Nephron progenitor cell (in vitro differentiated cells): ENCODE measurements at regions not wholly inside any gene's neighbourhood (a gene's known extent, or its start where the extent isn't known, plus 50 kb on each side); places are given as distances from the start of the nearest gene placed in this dataset.

Source experiments
- DNase-seq: peaks from one replicate; pipeline ENCODE4 v3.0.0; 2021
- H3K27ac Mint-ChIP-seq: 2 replicates; pipeline ENCODE4 v1.8.0; 2021; ENCODE audit warnings: mild to moderate bottlenecking, moderate library complexity, mixed read lengths
- H3K27me3 Mint-ChIP-seq: 2 replicates; pipeline ENCODE4 v1.8.0; 2021; ENCODE audit warnings: mild to moderate bottlenecking, low read depth, mixed read lengths; ENCODE audit not compliant: poor library complexity
- H3K36me3 Mint-ChIP-seq: 2 replicates; pipeline ENCODE4 v1.8.0; 2021; ENCODE audit warnings: low read depth, mixed read lengths
- H3K4me1 Mint-ChIP-seq: 2 replicates; pipeline ENCODE4 v1.8.0; 2021; ENCODE audit warnings: mixed read lengths
- H3K4me3 Mint-ChIP-seq: 2 replicates; pipeline ENCODE4 v1.8.0; 2021; ENCODE audit warnings: mild to moderate bottlenecking, moderate library complexity, mixed read lengths
- H3K9me3 Mint-ChIP-seq: 2 replicates; pipeline ENCODE4 v1.8.0; 2021; ENCODE audit warnings: mild to moderate bottlenecking, moderate library complexity, mixed read lengths
- TF ChIP-seq, protein P1 (sequence below): fragments of 200-600 bp; sonication (generic); IDR thresholded peaks from 2 replicates; pipeline ENCODE4 v1.5.0; 2021; ENCODE audit warnings: antibody characterized with exemption

DNA sequence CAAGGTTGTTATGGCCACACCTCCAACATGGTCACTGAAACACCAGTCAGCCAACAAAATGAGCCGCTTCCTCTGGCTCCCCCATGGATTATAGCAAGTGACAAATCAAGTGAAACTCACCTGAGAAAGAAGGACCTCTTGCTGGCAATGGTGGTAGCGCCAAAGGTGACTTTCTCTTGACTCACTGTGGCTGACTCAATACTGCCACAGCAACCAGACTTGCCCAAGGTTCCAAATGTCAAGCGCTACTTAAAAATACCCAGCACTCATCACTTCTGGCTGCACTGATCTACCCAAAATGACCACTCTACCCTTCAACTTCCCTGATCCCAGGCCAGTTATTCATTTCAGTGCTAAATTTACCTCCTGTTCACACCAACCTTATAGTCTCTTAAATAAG is 495.5 kb downstream of the FOXO1 start:
- Mint-ChIP-seq H3K27me3 (peaks cover 29% of the 10 kb centered on the region), H3K4me3 (no peak overlapping the region), H3K4me1 (peaks cover 27% of the 10 kb centered on the region), H3K27ac (no peak overlapping the region), H3K36me3 (no peaks in the 10 kb centered on the region), H3K9me3 (peaks cover under 1% of the 10 kb centered on the region)
- no peak for DNase-seq
- TF ChIP-seq, protein P1, sequence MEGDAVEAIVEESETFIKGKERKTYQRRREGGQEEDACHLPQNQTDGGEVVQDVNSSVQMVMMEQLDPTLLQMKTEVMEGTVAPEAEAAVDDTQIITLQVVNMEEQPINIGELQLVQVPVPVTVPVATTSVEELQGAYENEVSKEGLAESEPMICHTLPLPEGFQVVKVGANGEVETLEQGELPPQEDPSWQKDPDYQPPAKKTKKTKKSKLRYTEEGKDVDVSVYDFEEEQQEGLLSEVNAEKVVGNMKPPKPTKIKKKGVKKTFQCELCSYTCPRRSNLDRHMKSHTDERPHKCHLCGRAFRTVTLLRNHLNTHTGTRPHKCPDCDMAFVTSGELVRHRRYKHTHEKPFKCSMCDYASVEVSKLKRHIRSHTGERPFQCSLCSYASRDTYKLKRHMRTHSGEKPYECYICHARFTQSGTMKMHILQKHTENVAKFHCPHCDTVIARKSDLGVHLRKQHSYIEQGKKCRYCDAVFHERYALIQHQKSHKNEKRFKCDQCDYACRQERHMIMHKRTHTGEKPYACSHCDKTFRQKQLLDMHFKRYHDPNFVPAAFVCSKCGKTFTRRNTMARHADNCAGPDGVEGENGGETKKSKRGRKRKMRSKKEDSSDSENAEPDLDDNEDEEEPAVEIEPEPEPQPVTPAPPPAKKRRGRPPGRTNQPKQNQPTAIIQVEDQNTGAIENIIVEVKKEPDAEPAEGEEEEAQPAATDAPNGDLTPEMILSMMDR: no peak

DNA sequence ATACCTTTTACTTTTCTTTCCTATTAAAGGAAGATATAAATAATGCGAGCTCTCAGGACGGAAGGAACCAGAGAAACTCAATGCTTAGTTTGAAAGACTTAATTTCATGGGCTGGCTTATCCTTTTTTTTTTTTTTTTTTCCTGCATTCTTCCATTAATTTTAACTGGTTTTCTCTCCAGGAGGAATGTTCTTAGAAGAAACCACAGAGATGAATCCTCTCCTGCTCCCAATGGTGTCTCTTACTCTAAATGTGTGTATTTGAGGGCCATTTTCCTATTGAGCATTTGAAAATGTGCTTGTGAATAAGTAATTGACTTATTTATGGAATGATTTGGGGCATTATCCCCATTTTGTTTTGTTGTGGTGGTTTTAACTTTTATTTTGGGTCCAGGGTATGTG is 494.9 kb downstream of the FOXO1 start:
- peaks cover 4% of the 10 kb centered on the region for H3K9me3 Mint-ChIP-seq
- no peak overlapping the region for H3K4me3 Mint-ChIP-seq
- H3K36me3 Mint-ChIP-seq: no peaks in the 10 kb centered on the region
- TF ChIP-seq, protein P1: no peak
- DNase-seq: no peak
- H3K4me1 Mint-ChIP-seq: peaks cover 27% of the 10 kb centered on the region
- H3K27ac Mint-ChIP-seq: no peak overlapping the region
- peaks cover 29% of the 10 kb centered on the region for H3K27me3 Mint-ChIP-seq

DNA sequence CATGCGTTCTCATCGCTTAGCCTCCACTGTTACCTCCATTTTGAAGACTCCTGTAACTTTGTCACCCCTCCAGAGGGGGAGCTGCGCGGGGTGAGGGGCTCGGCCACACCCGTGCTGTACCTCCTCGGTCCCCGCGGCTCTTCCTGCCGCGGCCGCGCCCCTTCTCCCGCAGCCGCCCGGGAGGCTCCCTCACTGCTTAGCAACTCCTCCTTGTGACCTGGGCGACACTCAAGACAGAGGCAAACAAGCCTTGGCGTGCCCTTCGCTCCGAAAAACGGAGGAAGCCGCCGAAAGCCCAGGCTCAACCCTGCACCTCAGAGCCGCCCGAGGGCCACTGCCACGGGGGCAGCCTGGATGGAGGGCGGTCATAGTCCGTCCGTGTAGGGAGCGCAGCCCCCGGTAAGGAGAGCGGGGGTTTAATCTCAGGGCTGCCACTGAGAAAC is 494.3 kb downstream of the FOXO1 start:
- DNase-seq: no peak

DNA sequence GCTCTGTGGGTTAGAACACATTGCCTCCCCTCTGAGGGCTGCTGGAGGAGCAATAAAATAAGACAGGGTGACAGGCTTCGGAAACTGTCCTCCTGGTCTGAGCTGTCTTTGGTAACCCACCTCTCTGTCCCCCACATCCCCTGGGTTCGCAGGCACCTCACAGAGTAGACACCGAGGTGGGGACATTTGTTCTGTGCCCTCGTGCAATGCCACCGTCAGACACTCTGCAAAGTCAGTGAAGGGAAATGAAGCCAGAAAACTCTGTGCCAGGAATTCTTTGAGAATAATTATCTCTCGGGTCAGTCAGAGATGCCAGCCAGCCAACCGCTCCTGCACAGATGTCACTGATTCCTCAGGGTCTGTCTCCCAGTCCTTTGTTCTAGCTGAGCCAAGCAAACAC is 493.6 kb downstream of the FOXO1 start:
- peaks cover 22% of the 10 kb centered on the region for H3K4me1 Mint-ChIP-seq
- peaks cover 29% of the 10 kb centered on the region for H3K27me3 Mint-ChIP-seq

More for the DNA sequence above, 494.3 kb downstream of the FOXO1 start:
- TF ChIP-seq, protein P1: no peak
- peaks cover 4% of the 10 kb centered on the region for H3K9me3 Mint-ChIP-seq
- H3K4me1 Mint-ChIP-seq: peaks cover 25% of the 10 kb centered on the region
- no peaks in the 10 kb centered on the region for H3K36me3 Mint-ChIP-seq
- no peak overlapping the region for H3K27ac Mint-ChIP-seq
- peaks cover 29% of the 10 kb centered on the region for H3K27me3 Mint-ChIP-seq
- H3K4me3 Mint-ChIP-seq: peak overlapping the region; percentile 48

DNA sequence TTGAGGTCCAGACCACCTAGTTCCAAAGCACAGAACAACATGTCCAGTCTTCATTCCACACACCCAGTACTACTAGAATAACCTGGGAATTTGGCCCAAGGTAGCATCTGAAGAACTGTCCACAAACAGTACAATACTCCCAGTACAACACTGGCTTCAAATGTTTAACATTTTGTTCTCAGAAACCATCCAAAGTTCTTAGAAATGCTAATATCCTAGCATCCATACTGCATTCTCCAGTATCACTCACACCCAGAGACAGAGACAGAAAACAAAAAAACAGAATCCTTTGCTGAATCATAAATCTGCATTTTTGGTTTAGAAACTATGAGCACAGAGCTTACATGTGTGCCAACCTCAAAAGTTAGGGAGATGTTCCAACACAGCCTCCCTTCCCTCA is 490.8 kb downstream of the FOXO1 start:
- no peak for DNase-seq
- Mint-ChIP-seq H3K4me1 (peaks cover 38% of the 10 kb centered on the region), H3K36me3 (no peaks in the 10 kb centered on the region), H3K27ac (no peak overlapping the region), H3K9me3 (peaks cover 4% of the 10 kb centered on the region), H3K4me3 (no peak overlapping the region), H3K27me3 (peaks cover 22% of the 10 kb centered on the region)
- TF ChIP-seq, protein P1: no peak

More for the DNA sequence above, 493.6 kb downstream of the FOXO1 start:
- TF ChIP-seq, protein P1: no peak
- Mint-ChIP-seq H3K9me3 (peaks cover 4% of the 10 kb centered on the region), H3K27ac (no peak overlapping the region), H3K4me3 (no peak overlapping the region), H3K36me3 (no peaks in the 10 kb centered on the region)
- no peak for DNase-seq

DNA sequence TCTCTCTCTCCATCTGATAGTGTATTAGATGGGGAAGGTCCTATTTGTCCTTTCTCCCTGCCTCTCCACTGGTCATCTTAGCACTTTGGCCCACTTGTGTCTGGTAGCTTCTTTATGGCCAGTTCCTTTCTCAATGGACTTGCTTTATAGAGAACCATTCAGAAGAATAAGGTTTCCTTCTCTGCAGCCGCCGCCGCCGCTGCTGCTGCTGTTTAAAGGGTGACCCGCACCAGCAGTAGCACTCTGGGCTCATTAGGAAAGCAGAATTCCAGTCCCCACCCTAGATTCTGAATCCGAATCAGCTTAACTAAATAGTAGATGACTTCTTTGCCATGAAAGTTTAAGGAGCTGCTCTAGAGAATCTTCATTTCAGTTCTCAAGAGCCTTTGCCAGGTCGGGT is 490.2 kb downstream of the FOXO1 start:
- no peak overlapping the region for H3K27ac Mint-ChIP-seq
- peaks cover 22% of the 10 kb centered on the region for H3K27me3 Mint-ChIP-seq
- peaks cover 38% of the 10 kb centered on the region for H3K4me1 Mint-ChIP-seq
- H3K9me3 Mint-ChIP-seq: peaks cover 4% of the 10 kb centered on the region
- H3K36me3 Mint-ChIP-seq: no peaks in the 10 kb centered on the region
- no peak for DNase-seq
- no peak overlapping the region for H3K4me3 Mint-ChIP-seq
- TF ChIP-seq, protein P1: no peak
